ENCODE measurements at regions not wholly inside any gene's neighbourhood (a gene's known extent, or its start where the extent isn't known, plus 50 kb on each side); places are given as distances from the start of the nearest gene placed in this dataset.

DNA sequence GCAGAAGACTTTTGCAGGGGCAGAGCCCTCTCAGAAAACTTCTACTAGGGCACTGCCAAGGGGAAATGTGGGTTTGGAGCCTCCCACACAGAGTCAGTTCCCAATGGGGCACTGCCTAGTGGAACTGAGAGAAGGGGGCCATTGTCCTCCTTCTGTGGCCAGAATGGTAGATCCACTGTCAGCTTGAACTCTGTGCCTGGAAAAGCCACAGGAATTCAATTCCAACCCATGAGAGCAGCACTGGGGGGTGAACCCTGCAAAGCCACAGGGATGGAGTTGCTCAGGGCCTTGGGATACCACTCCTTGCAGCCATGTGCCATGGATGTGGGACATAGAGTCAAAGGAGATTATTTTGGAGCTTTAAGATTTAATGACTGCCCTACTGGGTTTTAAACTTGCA lies 262.2 kb upstream of the SEMA3C start:
- Mint-ChIP-seq H3K27ac (ENCODE audit: unreplicated experiment) (no peak overlapping the region), H3K9me3 (ENCODE audit: low read depth, unreplicated experiment) (no peaks in the 10 kb centered on the region), H3K4me1 (ENCODE audit: low read depth, unreplicated experiment) (no peaks in the 10 kb centered on the region), H3K27me3 (ENCODE audit: unreplicated experiment) (no peaks in the 10 kb centered on the region), H3K4me3 (ENCODE audit: low read depth, unreplicated experiment) (no peak overlapping the region), H3K36me3 (ENCODE audit: insufficient read depth, unreplicated experiment) (no peaks in the 10 kb centered on the region)
- CTCF ChIA-PET: interaction anchor here (0.6 kb wide), 1 partner anchor 304 kb away, joined by 6 read pairs; no protein-coding TSS in a partner anchor
- intact Hi-C loops (cut with micrococcal nuclease; ENCODE audit: unreplicated experiment): no loop called here
- TF ChIP-seq, protein P1, sequence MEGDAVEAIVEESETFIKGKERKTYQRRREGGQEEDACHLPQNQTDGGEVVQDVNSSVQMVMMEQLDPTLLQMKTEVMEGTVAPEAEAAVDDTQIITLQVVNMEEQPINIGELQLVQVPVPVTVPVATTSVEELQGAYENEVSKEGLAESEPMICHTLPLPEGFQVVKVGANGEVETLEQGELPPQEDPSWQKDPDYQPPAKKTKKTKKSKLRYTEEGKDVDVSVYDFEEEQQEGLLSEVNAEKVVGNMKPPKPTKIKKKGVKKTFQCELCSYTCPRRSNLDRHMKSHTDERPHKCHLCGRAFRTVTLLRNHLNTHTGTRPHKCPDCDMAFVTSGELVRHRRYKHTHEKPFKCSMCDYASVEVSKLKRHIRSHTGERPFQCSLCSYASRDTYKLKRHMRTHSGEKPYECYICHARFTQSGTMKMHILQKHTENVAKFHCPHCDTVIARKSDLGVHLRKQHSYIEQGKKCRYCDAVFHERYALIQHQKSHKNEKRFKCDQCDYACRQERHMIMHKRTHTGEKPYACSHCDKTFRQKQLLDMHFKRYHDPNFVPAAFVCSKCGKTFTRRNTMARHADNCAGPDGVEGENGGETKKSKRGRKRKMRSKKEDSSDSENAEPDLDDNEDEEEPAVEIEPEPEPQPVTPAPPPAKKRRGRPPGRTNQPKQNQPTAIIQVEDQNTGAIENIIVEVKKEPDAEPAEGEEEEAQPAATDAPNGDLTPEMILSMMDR (IDR thresholded peaks at IDR 0.05; ENCODE audit: unreplicated experiment): no peak
- no peak for DNase-seq
- BruUV-seq (replicated peaks): no TSS peak

DNA sequence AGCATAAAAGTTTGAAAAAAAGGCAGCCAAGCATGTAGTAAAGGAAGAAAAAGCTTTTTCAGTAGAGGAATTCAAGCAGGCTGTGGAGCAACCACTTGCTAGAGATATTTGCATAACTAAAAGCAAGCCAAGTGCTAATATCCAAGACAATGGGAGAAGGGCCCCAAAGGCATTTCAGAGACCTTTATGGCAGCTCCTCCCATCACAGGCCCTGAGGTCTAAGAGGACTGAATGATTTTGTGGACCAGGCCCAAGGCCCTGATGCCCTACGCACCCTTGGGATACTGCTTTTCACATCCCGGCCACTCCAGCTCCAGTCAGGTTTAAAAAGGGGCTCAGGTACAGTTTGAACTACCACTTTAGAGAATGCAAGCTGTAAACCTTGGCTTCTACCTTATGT lies 261.7 kb upstream of the SEMA3C start:
- Mint-ChIP-seq H3K27me3 (ENCODE audit: unreplicated experiment) (no peaks in the 10 kb centered on the region), H3K4me3 (ENCODE audit: low read depth, unreplicated experiment) (no peak overlapping the region), H3K4me1 (ENCODE audit: low read depth, unreplicated experiment) (no peaks in the 10 kb centered on the region), H3K9me3 (ENCODE audit: low read depth, unreplicated experiment) (no peaks in the 10 kb centered on the region), H3K36me3 (ENCODE audit: insufficient read depth, unreplicated experiment) (no peaks in the 10 kb centered on the region), H3K27ac (ENCODE audit: unreplicated experiment) (no peak overlapping the region)
- CTCF ChIA-PET: interaction anchor here (0.6 kb wide), 1 partner anchor 305 kb away, joined by 6 read pairs; no protein-coding TSS in a partner anchor
- intact Hi-C loops (cut with micrococcal nuclease; ENCODE audit: unreplicated experiment): no loop called here
- TF ChIP-seq, protein P1 (IDR thresholded peaks at IDR 0.05; ENCODE audit: unreplicated experiment): no peak
- DNase-seq: no peak
- BruUV-seq (replicated peaks): no TSS peak

DNA sequence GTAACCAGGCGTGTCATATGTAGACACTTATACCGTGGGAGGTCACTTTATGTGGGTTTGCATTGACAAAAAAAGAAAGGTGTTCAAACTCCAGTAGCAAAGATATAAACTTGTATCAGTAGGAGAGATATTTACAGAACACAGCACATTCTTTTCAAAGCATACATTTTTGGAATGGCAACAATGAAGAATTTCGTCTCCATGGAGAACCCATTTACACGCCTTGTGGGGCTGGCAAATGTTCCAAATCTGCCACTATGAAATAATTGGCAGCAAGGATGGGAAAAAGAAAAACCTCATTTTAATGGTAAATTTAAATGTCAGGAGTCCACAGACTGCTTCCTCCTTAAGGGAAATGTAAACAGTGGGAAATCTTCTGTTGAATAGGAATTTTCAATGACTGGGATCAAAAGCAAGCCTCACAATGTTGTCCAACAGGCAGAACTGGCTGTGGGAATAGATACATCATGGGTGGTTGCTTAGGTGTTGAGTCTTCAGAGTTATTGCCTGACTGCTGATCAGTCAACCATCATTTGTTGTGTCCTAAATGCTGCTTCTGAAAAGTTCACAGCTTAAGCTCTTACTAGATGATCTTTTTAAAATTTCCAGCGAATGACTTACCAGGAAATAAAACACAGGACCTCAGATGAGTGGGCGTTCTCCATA lies 256.6 kb upstream of the SEMA3C start:
- intact Hi-C loops (cut with micrococcal nuclease; ENCODE audit: unreplicated experiment): no loop called here
- peak overlapping the region; percentile 36 for H3K27ac Mint-ChIP-seq (ENCODE audit: unreplicated experiment)
- BruUV-seq (replicated peaks): no TSS peak
- CTCF ChIA-PET: interaction anchor here (0.5 kb wide), 1 partner anchor 256 kb away, joined by 3 read pairs; the partner anchor contains the start of gene SEMA3C
- H3K36me3 Mint-ChIP-seq (ENCODE audit: insufficient read depth, unreplicated experiment): no peaks in the 10 kb centered on the region
- DNase-seq: no peak
- no peaks in the 10 kb centered on the region for H3K27me3 Mint-ChIP-seq (ENCODE audit: unreplicated experiment)
- H3K4me3 Mint-ChIP-seq (ENCODE audit: low read depth, unreplicated experiment): no peak overlapping the region
- TF ChIP-seq, protein P1 (IDR thresholded peaks at IDR 0.05; ENCODE audit: unreplicated experiment): no peak
- peaks cover 11% of the 10 kb centered on the region for H3K4me1 Mint-ChIP-seq (ENCODE audit: low read depth, unreplicated experiment)
- no peaks in the 10 kb centered on the region for H3K9me3 Mint-ChIP-seq (ENCODE audit: low read depth, unreplicated experiment)

DNA sequence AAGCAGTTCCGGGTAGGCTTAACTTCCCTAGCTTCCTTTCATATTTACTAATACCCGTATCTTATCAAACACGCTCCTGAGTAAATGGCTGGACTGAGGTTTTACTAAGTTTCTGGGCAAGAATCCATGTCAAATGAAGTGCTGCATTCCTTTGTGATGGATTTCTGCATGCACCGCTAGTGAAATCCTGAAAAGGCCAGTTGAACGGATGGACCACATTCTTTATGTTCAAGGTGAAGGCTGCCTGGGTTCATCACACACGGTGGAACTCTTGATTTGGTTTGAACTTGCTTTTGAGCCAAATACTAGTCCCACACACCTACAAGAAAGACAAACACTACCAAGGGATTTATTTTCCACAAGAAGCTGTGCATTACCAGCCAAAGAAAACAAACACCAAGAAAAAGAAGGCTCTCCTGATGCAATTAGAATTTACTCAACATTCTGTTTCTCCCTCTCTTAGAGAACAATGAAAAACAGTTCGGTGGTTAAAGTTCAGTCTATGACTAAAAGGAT lies 255.0 kb upstream of the SEMA3C start:
- H3K4me1 Mint-ChIP-seq (ENCODE audit: low read depth, unreplicated experiment): peaks cover 18% of the 10 kb centered on the region
- no peaks in the 10 kb centered on the region for H3K9me3 Mint-ChIP-seq (ENCODE audit: low read depth, unreplicated experiment)
- H3K36me3 Mint-ChIP-seq (ENCODE audit: insufficient read depth, unreplicated experiment): no peaks in the 10 kb centered on the region
- peak overlapping the region; percentile 81 for H3K27ac Mint-ChIP-seq (ENCODE audit: unreplicated experiment)
- CTCF ChIA-PET: interaction anchor here (0.5 kb wide), 1 partner anchor 206 kb away, joined by 7 read pairs; no protein-coding TSS in a partner anchor
- TF ChIP-seq, protein P1 (IDR thresholded peaks at IDR 0.05; ENCODE audit: unreplicated experiment): no peak
- peak; percentile 8 for DNase-seq
- H3K4me3 Mint-ChIP-seq (ENCODE audit: low read depth, unreplicated experiment): peak overlapping the region; percentile 45
- no peaks in the 10 kb centered on the region for H3K27me3 Mint-ChIP-seq (ENCODE audit: unreplicated experiment)
- intact Hi-C loops (cut with micrococcal nuclease; ENCODE audit: unreplicated experiment): no loop called here
- no TSS peak for BruUV-seq (replicated peaks)

Data from Calu3 (cell line).